Gastrocnemius medialis (tissue), 4 donors: ENCODE measurements at regions not wholly inside any gene's neighbourhood (a gene's known extent, or its start where the extent isn't known, plus 50 kb on each side); places are given as distances from the start of the nearest gene placed in this dataset.

ENCODE experiments used
- ATAC-seq, 2 donors: fragments of 150-250 bp; one replicate each; pipeline ENCODE4 v1.9.1; 2016
- DNase-seq, 2 donors: peaks; one replicate each; pipeline ENCODE4 v3.0.0-alpha.2; 2019
- H3K27ac ChIP-seq, 4 donors: fragments of 200-600 bp; sonication (generic); 1 replicate in 1 of 4; 2 replicates in 3 of 4; pipeline ENCODE4 v1.5.1; 2016 to 2018; ENCODE audit warnings: mild to moderate bottlenecking in 2 of 4, moderate library complexity in 1 of 4
- H3K27me3 ChIP-seq, 3 donors: fragments of 200-600 bp; sonication (generic) in 2 of 3; 1 replicate in 1 of 3; 2 replicates in 2 of 3; pipeline versions ENCODE4 v1.5.1 to v1.6.0; 2016 to 2019; ENCODE audit warnings: mild to moderate bottlenecking in 1 of 3, moderate library complexity in 1 of 3
- H3K36me3 ChIP-seq, 2 donors: fragments of 200-600 bp; sonication (generic) in 1 of 2; one replicate each; pipeline ENCODE4 v1.5.1; 2017 to 2018
- H3K4me1 ChIP-seq, 2 donors: fragments of 200-600 bp; sonication (generic) in 1 of 2; one replicate each; pipeline ENCODE4 v1.5.1; 2016 to 2017; ENCODE audit warnings: mild to moderate bottlenecking in 2 of 2
- H3K4me3 ChIP-seq, 4 donors: fragments of 200-600 bp; sonication (generic) in 3 of 4; 1 replicate in 1 of 4; 2 replicates in 3 of 4; pipeline ENCODE4 v1.5.1; 2016 to 2019; ENCODE audit warnings: mild to moderate bottlenecking in 2 of 4
- H3K9me3 ChIP-seq, 3 donors: fragments of 200-600 bp; sonication (generic) in 2 of 3; 1 replicate in 1 of 3; 2 replicates in 2 of 3; pipeline ENCODE4 v1.5.1; 2016 to 2019
- CTCF ChIP-seq, 5 experiments: fragments of 450-650 bp in 3 of 5; fragments of 200-600 bp in 2 of 5; sonication (generic) in 2 of 5; IDR thresholded peaks in 4 of 5; conservative IDR thresholded peaks in 1 of 5; 1 replicate in 4 of 5; 2 replicates in 1 of 5; pipeline ENCODE4 v1.5.1; 2016 to 2019; ENCODE audit warnings: antibody characterized with exemption in 5 of 5, mild to moderate bottlenecking in 3 of 5, moderate library complexity in 3 of 5
- POLR2A ChIP-seq, 2 donors: fragments of 450-650 bp; IDR thresholded peaks; one replicate each; pipeline ENCODE4 v1.6.1; 2017; ENCODE audit warnings: antibody characterized with exemption in 2 of 2, mild to moderate bottlenecking in 2 of 2, moderate library complexity in 2 of 2
- in situ Hi-C, 4 donors: fragments of 200-750 bp; cut with MboI; loops; one replicate each; pipeline versions ENCODE4 v1.15.0 to v1.8.0; 2017; ENCODE audit warnings: low sequenced_read_pairs in 4 of 4
- intact Hi-C: fragments of 100-400 bp; cut with DNase I; formaldehyde crosslinking; loops from one replicate; pipeline ENCODE4 v1.15.1; 2023; ENCODE audit warnings: low total_unique reads

GRCh38 chr7:115368998-115369397 is 447.1 kb downstream of the MDFIC start:
- Histone ChIP-seq H3K27ac (no peak overlapping the region), H3K4me1 (no peaks in the 10 kb centered on the region), H3K9me3 (no peaks in the 10 kb centered on the region), H3K36me3 (no peaks in the 10 kb centered on the region), H3K27me3 (no peaks in the 10 kb centered on the region), H3K4me3 (no peak overlapping the region)
- no peak for ATAC-seq
- in situ Hi-C loops = no loop called here
- DNase-seq = no peak
- no peak for TF ChIP-seq CTCF (IDR thresholded peaks at IDR 0.05 in 4 of 5, conservative IDR thresholded peaks at IDR 0.05 in 1 of 5)
- TF ChIP-seq POLR2A (IDR thresholded peaks at IDR 0.05) = no peak
- intact Hi-C loops = no loop called here

GRCh38 chr7:115363916-115364315 is 442.0 kb downstream of the MDFIC start:
- H3K4me3 ChIP-seq = no peak overlapping the region
- DNase-seq (no peak), ATAC-seq (no peak)
- H3K36me3 ChIP-seq = no peaks in the 10 kb centered on the region
- H3K4me1 ChIP-seq = no peaks in the 10 kb centered on the region
- no peaks in the 10 kb centered on the region for H3K9me3 ChIP-seq
- intact Hi-C loops = no loop called here
- no peaks in the 10 kb centered on the region for H3K27me3 ChIP-seq
- no peak overlapping the region for H3K27ac ChIP-seq
- in situ Hi-C loops = no loop called here
- no peak for TF ChIP-seq CTCF (IDR thresholded peaks at IDR 0.05 in 4 of 5, conservative IDR thresholded peaks at IDR 0.05 in 1 of 5)
- TF ChIP-seq POLR2A (IDR thresholded peaks at IDR 0.05) = no peak

GRCh38 chr7:115359955-115360354 is 438.1 kb downstream of the MDFIC start:
- in situ Hi-C loops = no loop called here

GRCh38 chr7:115359119-115359518 is 437.2 kb downstream of the MDFIC start:
- in situ Hi-C loops (no loop called here), intact Hi-C loops (no loop called here)
- H3K27me3 ChIP-seq = no peaks in the 10 kb centered on the region
- DNase-seq (no peak), ATAC-seq (no peak)
- no peak overlapping the region for H3K4me3 ChIP-seq
- TF ChIP-seq CTCF (IDR thresholded peaks at IDR 0.05 in 4 of 5, conservative IDR thresholded peaks at IDR 0.05 in 1 of 5) = no peak
- no peak for TF ChIP-seq POLR2A (IDR thresholded peaks at IDR 0.05)
- no peak overlapping the region for H3K27ac ChIP-seq
- no peaks in the 10 kb centered on the region for H3K36me3 ChIP-seq
- H3K9me3 ChIP-seq = no peaks in the 10 kb centered on the region
- no peaks in the 10 kb centered on the region for H3K4me1 ChIP-seq

More at GRCh38 chr7:115359955-115360354, 438.1 kb downstream of the MDFIC start:
- no peak for DNase-seq
- Histone ChIP-seq H3K9me3 (no peaks in the 10 kb centered on the region), H3K27me3 (no peaks in the 10 kb centered on the region), H3K36me3 (no peaks in the 10 kb centered on the region), H3K27ac (no peak overlapping the region), H3K4me3 (no peak overlapping the region), H3K4me1 (no peaks in the 10 kb centered on the region)
- intact Hi-C loops = no loop called here
- TF ChIP-seq POLR2A (IDR thresholded peaks at IDR 0.05) (no peak), CTCF (IDR thresholded peaks at IDR 0.05 in 4 of 5, conservative IDR thresholded peaks at IDR 0.05 in 1 of 5) (no peak)
- no peak for ATAC-seq

- no peaks in the 10 kb centered on the region for H3K27me3 ChIP-seq
- in situ Hi-C loops (no loop called here), intact Hi-C loops (no loop called here)
- TF ChIP-seq POLR2A (IDR thresholded peaks at IDR 0.05) (no peak), CTCF (IDR thresholded peaks at IDR 0.05 in 4 of 5, conservative IDR thresholded peaks at IDR 0.05 in 1 of 5) (no peak)
- no peaks in the 10 kb centered on the region for H3K9me3 ChIP-seq
- no peaks in the 10 kb centered on the region for H3K4me1 ChIP-seq
- no peak for DNase-seq
- ATAC-seq = no peak
- no peak overlapping the region for H3K27ac ChIP-seq
- H3K4me3 ChIP-seq = no peak overlapping the region
- no peaks in the 10 kb centered on the region for H3K36me3 ChIP-seq
Observed at GRCh38 chr7:115357703-115357999, 435.8 kb downstream of the MDFIC start.
